Heart right ventricle (tissue), 16 donors: ENCODE measurements at regions not wholly inside any gene's neighbourhood (a gene's known extent, or its start where the extent isn't known, plus 50 kb on each side); places are given as distances from the start of the nearest gene placed in this dataset.

Source experiments
- ATAC-seq, 8 donors: fragments of 200-7000 bp; cut with Tn5 transposase; one replicate each; pipeline ENCODE4 v1.9.1; 2020; ENCODE audit warnings: mild to moderate bottlenecking in 8 of 8, moderate library complexity in 8 of 8, moderate number of reproducible peaks in 1 of 8
- DNase-seq, 2 donors: peaks; one replicate each; pipeline ENCODE4 v3.0.0-alpha.2; 2020
- H3K27ac ChIP-seq, 10 donors: fragments of 200-600 bp; sonication (generic) in 2 of 10; one replicate each; pipeline versions ENCODE4 v1.5.0 to v1.8.0; 2020 to 2022; ENCODE audit warnings: mild to moderate bottlenecking in 3 of 10
- H3K27me3 ChIP-seq, 7 donors: fragments of 200-600 bp; one replicate each; pipeline ENCODE4 v1.8.0; 2021 to 2022; ENCODE audit warnings: mild to moderate bottlenecking in 2 of 7
- H3K36me3 ChIP-seq, 9 donors: fragments of 200-600 bp; sonication (generic) in 1 of 9; one replicate each; pipeline versions ENCODE4 v1.5.0 to v1.8.0; 2020 to 2022; ENCODE audit warnings: mild to moderate bottlenecking in 2 of 9
- H3K4me1 ChIP-seq, 9 donors: fragments of 200-600 bp; sonication (generic) in 1 of 9; one replicate each; pipeline versions ENCODE4 v1.5.0 to v1.8.0; 2020 to 2022; ENCODE audit warnings: mild to moderate bottlenecking in 4 of 9
- H3K4me3 ChIP-seq, 10 donors: fragments of 200-600 bp; sonication (generic) in 2 of 10; one replicate each; pipeline versions ENCODE4 v1.5.0 to v1.8.0; 2020 to 2022; ENCODE audit warnings: mild to moderate bottlenecking in 7 of 10, moderate library complexity in 2 of 10
- H3K9me3 ChIP-seq, 11 donors: fragments of 200-600 bp in 10 of 11; sonication (generic) in 2 of 11; one replicate each; pipeline versions ENCODE4 v1.5.0 to v1.8.0; 2013 to 2022; ENCODE audit warnings: mild to moderate bottlenecking in 2 of 11, control low read depth in 1 of 11, moderate library complexity in 1 of 11
- WGBS, 2 donors: extraction: QIAGEN DNeasy Blood & Tissue Kit; methylation state at CpG; one replicate each; pipeline ENCODE4 v1.1.7; 2013; ENCODE audit warnings: inconsistent platforms in 1 of 2; 5-methylcytosine and 5-hydroxymethylcytosine counted together
- intact Hi-C, 10 donors: fragments of 100-400 bp; cut with DNase I; formaldehyde crosslinking; loops; one replicate each; pipeline versions ENCODE4 v1.11.1 to v1.14.2; 2022
- TF ChIP-seq, protein P1 (sequence below), 9 donors: fragments of 200-600 bp; sonication (generic) in 2 of 9; IDR thresholded peaks; one replicate each; pipeline versions ENCODE4 v1.5.0 to v1.8.0; 2021 to 2022; ENCODE audit warnings: antibody characterized with exemption in 9 of 9, mild to moderate bottlenecking in 5 of 9, moderate library complexity in 1 of 9
- donor health status: Arrhythmogenic right ventricular cardiomyopathy.
- donor health status: ischemic (EF 13 %, LVEDD 7.1; RV severe dilation, severe dysfunction).
- donor health status: healthy with polysubstance abuse.
- donor health status: DM: no; HTN: yes; CAD: no.
- donor health status: DM: no; HTN: no; CAD: no.
- donor health status: ischemic (EF 25% LVEDD 6.9; RV normal size, moderate dysfunction).
- donor health status: ischemic (EF 25% LVEDD 5.7; RV mildly dilated, moderate dysfunction).
- donor health status: healthy.
- donor health status: DM: yes; HTN: yes; CAD: no.
- donor health status: Ischemic cardiomyopathy.
- donor health status: ischemic (EF 35%, LVEDD 5.7; RV mildly dilated, moderate dysfunction).
- donor health status: nonischemic (EF 11% LVEDD 7.7; RV severe dilation, severe dysfunction).
- donor health status: DM: yes; HTN: yes; CAD: no.
- donor health status: PGD.
- donor health status: ischemic (EF 29% LVEDD 5.4; RV normal size, mild dysfunction).
- donor health status: nonischemic (EF 23%, LVEDD 6.1; RV moderate dilation, normal function).

- ATAC-seq (no peak), DNase-seq (no peak)
- intact Hi-C loops = no loop called here
- Histone ChIP-seq H3K27me3 (peaks cover 0 to 22% (median 4%) of the 10 kb centered on the region in 7 donors), H3K4me3 (no peak overlapping the region), H3K4me1 (no peaks in the 10 kb centered on the region), H3K36me3 (no peaks in the 10 kb centered on the region), H3K9me3 (peaks cover 0 to 18% (median 0%) of the 10 kb centered on the region in 11 donors), H3K27ac (no peak overlapping the region)
- WGBS, 2 donors = 15 to 24% methylated on average over 4 of the region's 4 CpGs
- TF ChIP-seq, protein P1, sequence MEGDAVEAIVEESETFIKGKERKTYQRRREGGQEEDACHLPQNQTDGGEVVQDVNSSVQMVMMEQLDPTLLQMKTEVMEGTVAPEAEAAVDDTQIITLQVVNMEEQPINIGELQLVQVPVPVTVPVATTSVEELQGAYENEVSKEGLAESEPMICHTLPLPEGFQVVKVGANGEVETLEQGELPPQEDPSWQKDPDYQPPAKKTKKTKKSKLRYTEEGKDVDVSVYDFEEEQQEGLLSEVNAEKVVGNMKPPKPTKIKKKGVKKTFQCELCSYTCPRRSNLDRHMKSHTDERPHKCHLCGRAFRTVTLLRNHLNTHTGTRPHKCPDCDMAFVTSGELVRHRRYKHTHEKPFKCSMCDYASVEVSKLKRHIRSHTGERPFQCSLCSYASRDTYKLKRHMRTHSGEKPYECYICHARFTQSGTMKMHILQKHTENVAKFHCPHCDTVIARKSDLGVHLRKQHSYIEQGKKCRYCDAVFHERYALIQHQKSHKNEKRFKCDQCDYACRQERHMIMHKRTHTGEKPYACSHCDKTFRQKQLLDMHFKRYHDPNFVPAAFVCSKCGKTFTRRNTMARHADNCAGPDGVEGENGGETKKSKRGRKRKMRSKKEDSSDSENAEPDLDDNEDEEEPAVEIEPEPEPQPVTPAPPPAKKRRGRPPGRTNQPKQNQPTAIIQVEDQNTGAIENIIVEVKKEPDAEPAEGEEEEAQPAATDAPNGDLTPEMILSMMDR (IDR thresholded peaks at IDR 0.05) = peak in 2 of 9 donors; percentile 8 to 20
Measured at GRCh38 chr10:28410420-28411135, 107.7 kb upstream of the MPP7 start.

DNA sequence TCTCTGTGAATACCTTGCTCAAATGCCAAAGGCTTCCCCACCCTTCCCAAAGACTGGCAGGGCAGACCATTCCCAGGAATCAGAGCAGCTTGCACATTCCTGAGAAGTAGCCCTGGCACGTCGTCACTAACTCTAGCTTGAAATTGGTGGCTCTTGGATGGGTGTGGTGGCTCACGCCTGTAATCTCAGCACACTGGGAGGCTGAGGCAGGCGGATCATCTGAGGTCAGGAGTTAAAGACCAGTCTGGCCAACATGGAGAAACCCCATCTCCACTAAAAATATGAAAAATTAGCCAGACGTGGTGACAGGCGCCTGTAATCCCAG is 108.2 kb upstream of the MPP7 start:
- WGBS, 2 donors = 83 to 86% methylated on average over 6 of the region's 6 CpGs
- H3K27me3 ChIP-seq = peaks cover 0 to 22% (median 4%) of the 10 kb centered on the region in 7 donors
- H3K36me3 ChIP-seq = no peaks in the 10 kb centered on the region
- ATAC-seq (no peak), DNase-seq (no peak)
- intact Hi-C loops = no loop called here
- TF ChIP-seq, protein P1 (IDR thresholded peaks at IDR 0.05) = no peak
- H3K4me3 ChIP-seq = no peak overlapping the region
- peaks cover 0 to 18% (median 0%) of the 10 kb centered on the region in 11 donors for H3K9me3 ChIP-seq
- no peak overlapping the region for H3K27ac ChIP-seq
- no peaks in the 10 kb centered on the region for H3K4me1 ChIP-seq

GRCh38 chr10:28411648-28412047 is 108.8 kb upstream of the MPP7 start:
- DNase-seq (no peak), ATAC-seq (no peak)
- Histone ChIP-seq H3K27me3 (peaks cover 0 to 22% (median 4%) of the 10 kb centered on the region in 7 donors), H3K36me3 (no peaks in the 10 kb centered on the region), H3K4me3 (no peak overlapping the region), H3K9me3 (peaks cover 0 to 18% (median 0%) of the 10 kb centered on the region in 11 donors), H3K27ac (no peak overlapping the region), H3K4me1 (no peaks in the 10 kb centered on the region)
- intact Hi-C loops = no loop called here
- WGBS, 2 donors = 84 to 85% methylated on average over 4 of the region's 4 CpGs
- TF ChIP-seq, protein P1 (IDR thresholded peaks at IDR 0.05) = no peak

DNA sequence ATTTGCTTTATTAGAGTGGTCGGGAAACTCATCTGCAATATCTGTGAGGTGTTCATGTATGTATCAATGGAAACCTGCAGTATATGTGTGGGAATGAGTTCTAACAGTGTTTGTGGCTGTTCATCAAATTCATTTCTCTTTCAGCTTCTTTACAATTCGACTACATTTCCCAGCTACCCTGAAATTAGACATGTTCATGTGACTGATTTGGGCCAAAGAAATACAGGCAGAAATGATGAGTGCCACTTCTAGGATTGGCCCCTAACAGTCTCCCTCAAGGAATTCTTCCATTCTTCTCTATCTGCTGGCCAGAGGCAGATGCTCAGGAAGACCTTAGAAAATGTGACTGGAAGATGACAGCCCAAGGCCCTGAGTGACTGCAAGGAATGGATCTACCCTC is 114.8 kb upstream of the WAC start:
- DNase-seq = no peak
- no peak overlapping the region for H3K4me3 ChIP-seq
- H3K27me3 ChIP-seq = peaks cover 0 to 3% (median 0%) of the 10 kb centered on the region in 7 donors
- no peaks in the 10 kb centered on the region for H3K4me1 ChIP-seq
- H3K9me3 ChIP-seq = peaks cover 0 to 10% (median 0%) of the 10 kb centered on the region in 11 donors
- no peak overlapping the region for H3K27ac ChIP-seq
- TF ChIP-seq, protein P1 (IDR thresholded peaks at IDR 0.05) = no peak
- ATAC-seq = no peak
- H3K36me3 ChIP-seq = no peaks in the 10 kb centered on the region
- WGBS, 2 donors = 77 to 82% methylated on average over 2 of the region's 2 CpGs
- intact Hi-C loops = no loop called here
